Endothelial cell of umbilical vein (primary cell): ENCODE measurements at regions not wholly inside any gene's neighbourhood (a gene's known extent, or its start where the extent isn't known, plus 50 kb on each side); places are given as distances from the start of the nearest gene placed in this dataset.

ENCODE experiments used
- EZH2 ChIP-seq: IDR thresholded peaks from 2 replicates; pipeline ENCODE4 v1.6.1; 2012; ENCODE audit warnings: borderline replicate concordance, low read depth, mild to moderate bottlenecking, moderate library complexity, low read length, inconsistent platforms; ENCODE audit not compliant: severe bottlenecking
- POLR2AphosphoS5 ChIP-seq: IDR thresholded peaks from 2 replicates; pipeline ENCODE4 v1.6.1; 2012; ENCODE audit warnings: low read depth, mild to moderate bottlenecking, control low read depth, low read length, moderate library complexity; ENCODE audit not compliant: insufficient read depth

- TF ChIP-seq POLR2AphosphoS5 = no peak
- no peak for TF ChIP-seq EZH2
Measured at GRCh38 chr2:60706021-60706420, 50.0 kb upstream of the PAPOLG start.
